Choroid plexus epithelial cell (primary cell): ENCODE measurements at regions not wholly inside any gene's neighbourhood (a gene's known extent, or its start where the extent isn't known, plus 50 kb on each side); places are given as distances from the start of the nearest gene placed in this dataset.
"Not testable (repeated sequence)": the region's sequence is repeated elsewhere in the genome, so short reads cannot be mapped to it uniquely, and the experiment has no call there.

Experiments used
- DNase-seq: peaks from one replicate; pipeline ENCODE4 v3.0.0-alpha.2; 2010; ENCODE audit warnings: low read depth
- H3K4me3 ChIP-seq: 2 replicates; pipeline ENCODE4 v1.5.1; 2011; ENCODE audit warnings: low read depth, mild to moderate bottlenecking, control low read depth, low read length, moderate library complexity
- CTCF ChIP-seq: conservative IDR thresholded peaks from 2 replicates; pipeline ENCODE4 v1.5.1; 2011; ENCODE audit warnings: low read depth, mild to moderate bottlenecking, control low read depth, inconsistent platforms, low read length, moderate library complexity

- no peak for DNase-seq
- no peak overlapping the region for H3K4me3 ChIP-seq
- no peak for TF ChIP-seq CTCF
Observed at GRCh38 chr3:94821241-94821640, 758.4 kb downstream of the NSUN3 start.

- no peak overlapping the region for H3K4me3 ChIP-seq
- TF ChIP-seq CTCF, result no peak
- no peak for DNase-seq
Observed at GRCh38 chr3:94822298-94822697, 759.4 kb downstream of the NSUN3 start.

GRCh38 chr3:94846251-94846650, 783.4 kb downstream of the NSUN3 start:
- not testable (repeated sequence) for H3K4me3 ChIP-seq, DNase-seq

GRCh38 chr3:94862703-94863102, 799.8 kb downstream of the NSUN3 start:
- peak; percentile 42 for DNase-seq
- peak; percentile 66 for TF ChIP-seq CTCF
- H3K4me3 ChIP-seq, result no peak overlapping the region

GRCh38 chr3:94869059-94869547, 806.2 kb downstream of the NSUN3 start:
- no peak for TF ChIP-seq CTCF

GRCh38 chr3:94873751-94874150, 810.9 kb downstream of the NSUN3 start:
- DNase-seq, result no peak
- no peak overlapping the region for H3K4me3 ChIP-seq
- TF ChIP-seq CTCF, result no peak

More at GRCh38 chr3:94869059-94869547, 806.2 kb downstream of the NSUN3 start:
- H3K4me3 ChIP-seq, result no peak overlapping the region
- no peak for DNase-seq

- no peak for TF ChIP-seq CTCF
- H3K4me3 ChIP-seq, result no peak overlapping the region
- no peak for DNase-seq
Observed at GRCh38 chr3:94875149-94875548, 812.3 kb downstream of the NSUN3 start.
